ENCODE measurements at regions not wholly inside any gene's neighbourhood (a gene's known extent, or its start where the extent isn't known, plus 50 kb on each side); places are given as distances from the start of the nearest gene placed in this dataset.

- Histone ChIP-seq H3K27ac (no peak overlapping the region), H3K27me3 (ENCODE audit: insufficient read depth in 3 of 3, low read length in 2 of 3) (no peaks in the 10 kb centered on the region), H3K4me3 (no peak overlapping the region), H3K4me1 (no peaks in the 10 kb centered on the region), H3K9me3 (no peaks in the 10 kb centered on the region), H3K36me3 (ENCODE audit: insufficient read depth in 1 of 2, low read depth in 1 of 2) (no peaks in the 10 kb centered on the region)
- ATAC-seq (no peak), DNase-seq (no peak)
- 97% methylated on average over 1 of the region's 1 CpG for WGBS, 3 donors
- intact Hi-C loops (cut with DNase I): no loop called here
- TF ChIP-seq, protein P1, sequence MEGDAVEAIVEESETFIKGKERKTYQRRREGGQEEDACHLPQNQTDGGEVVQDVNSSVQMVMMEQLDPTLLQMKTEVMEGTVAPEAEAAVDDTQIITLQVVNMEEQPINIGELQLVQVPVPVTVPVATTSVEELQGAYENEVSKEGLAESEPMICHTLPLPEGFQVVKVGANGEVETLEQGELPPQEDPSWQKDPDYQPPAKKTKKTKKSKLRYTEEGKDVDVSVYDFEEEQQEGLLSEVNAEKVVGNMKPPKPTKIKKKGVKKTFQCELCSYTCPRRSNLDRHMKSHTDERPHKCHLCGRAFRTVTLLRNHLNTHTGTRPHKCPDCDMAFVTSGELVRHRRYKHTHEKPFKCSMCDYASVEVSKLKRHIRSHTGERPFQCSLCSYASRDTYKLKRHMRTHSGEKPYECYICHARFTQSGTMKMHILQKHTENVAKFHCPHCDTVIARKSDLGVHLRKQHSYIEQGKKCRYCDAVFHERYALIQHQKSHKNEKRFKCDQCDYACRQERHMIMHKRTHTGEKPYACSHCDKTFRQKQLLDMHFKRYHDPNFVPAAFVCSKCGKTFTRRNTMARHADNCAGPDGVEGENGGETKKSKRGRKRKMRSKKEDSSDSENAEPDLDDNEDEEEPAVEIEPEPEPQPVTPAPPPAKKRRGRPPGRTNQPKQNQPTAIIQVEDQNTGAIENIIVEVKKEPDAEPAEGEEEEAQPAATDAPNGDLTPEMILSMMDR (IDR thresholded peaks at IDR 0.05): no peak
Observed at GRCh38 chr2:57576983-57577382, 469.6 kb upstream of the VRK2 start.

GRCh38 chr2:57597940-57598339 lies 448.7 kb upstream of the VRK2 start:
- H3K4me3 ChIP-seq: no peak overlapping the region
- no peaks in the 10 kb centered on the region for H3K36me3 ChIP-seq (ENCODE audit: insufficient read depth in 1 of 2, low read depth in 1 of 2)
- no peaks in the 10 kb centered on the region for H3K9me3 ChIP-seq
- H3K4me1 ChIP-seq: no peaks in the 10 kb centered on the region
- H3K27me3 ChIP-seq (ENCODE audit: insufficient read depth in 3 of 3, low read length in 2 of 3): no peaks in the 10 kb centered on the region
- ATAC-seq (no peak), DNase-seq (no peak)
- TF ChIP-seq, protein P1 (IDR thresholded peaks at IDR 0.05): no peak
- 74 to 82% (median 81%) methylated on average over 1 of the region's 1 CpG for WGBS, 3 donors
- no peak overlapping the region for H3K27ac ChIP-seq
- intact Hi-C loops (cut with DNase I): no loop called here

GRCh38 chr2:57598551-57598950 lies 448.1 kb upstream of the VRK2 start:
- DNase-seq (no peak), ATAC-seq (no peak)
- WGBS, 3 donors: 40 to 42% (median 41%) methylated on average over 4 of the region's 4 CpGs
- no peak overlapping the region for H3K27ac ChIP-seq
- no peaks in the 10 kb centered on the region for H3K9me3 ChIP-seq
- H3K27me3 ChIP-seq (ENCODE audit: insufficient read depth in 3 of 3, low read length in 2 of 3): no peaks in the 10 kb centered on the region
- no peaks in the 10 kb centered on the region for H3K36me3 ChIP-seq (ENCODE audit: insufficient read depth in 1 of 2, low read depth in 1 of 2)
- TF ChIP-seq, protein P1 (IDR thresholded peaks at IDR 0.05): no peak
- intact Hi-C loops (cut with DNase I): no loop called here
- H3K4me1 ChIP-seq: no peaks in the 10 kb centered on the region
- no peak overlapping the region for H3K4me3 ChIP-seq

GRCh38 chr2:57602733-57603132 lies 443.9 kb upstream of the VRK2 start:
- Histone ChIP-seq H3K4me3 (no peak overlapping the region), H3K27me3 (ENCODE audit: insufficient read depth in 3 of 3, low read length in 2 of 3) (no peaks in the 10 kb centered on the region), H3K9me3 (no peaks in the 10 kb centered on the region), H3K27ac (no peak overlapping the region), H3K36me3 (ENCODE audit: insufficient read depth in 1 of 2, low read depth in 1 of 2) (no peaks in the 10 kb centered on the region), H3K4me1 (no peaks in the 10 kb centered on the region)
- TF ChIP-seq, protein P1 (IDR thresholded peaks at IDR 0.05): no peak
- intact Hi-C loops (cut with DNase I): no loop called here
- DNase-seq (no peak), ATAC-seq (no peak)
- 20 to 36% (median 31%) methylated on average over 2 of the region's 2 CpGs for WGBS, 3 donors

DNA sequence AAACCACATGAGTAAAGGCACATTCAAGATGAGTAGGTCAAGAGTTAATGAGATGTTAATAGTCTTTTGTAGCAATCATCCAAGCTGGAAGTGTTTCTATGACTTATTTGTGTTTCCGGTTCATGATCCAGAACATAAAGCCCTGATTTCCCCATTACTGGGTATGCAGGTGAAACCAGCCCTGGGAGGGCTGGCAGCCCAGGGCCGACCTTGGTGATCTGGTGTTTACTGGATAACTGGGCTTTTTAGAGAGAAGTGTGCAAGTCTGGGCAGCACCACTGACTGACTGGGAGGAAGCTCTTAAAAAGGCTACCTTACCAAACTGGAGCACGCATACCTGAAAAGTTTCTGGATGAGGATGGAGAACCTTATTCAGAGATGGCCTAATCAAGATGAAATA lies 431.6 kb upstream of the VRK2 start:
- no peak overlapping the region for H3K4me3 ChIP-seq
- intact Hi-C loops (cut with DNase I): no loop called here
- DNase-seq: no peak
- no peaks in the 10 kb centered on the region for H3K36me3 ChIP-seq (ENCODE audit: insufficient read depth in 1 of 2, low read depth in 1 of 2)
- no peaks in the 10 kb centered on the region for H3K27me3 ChIP-seq (ENCODE audit: insufficient read depth in 3 of 3, low read length in 2 of 3)
- TF ChIP-seq, protein P1 (IDR thresholded peaks at IDR 0.05): no peak
- no peaks in the 10 kb centered on the region for H3K9me3 ChIP-seq
- 71 to 94% (median 87%) methylated on average over 3 of the region's 3 CpGs for WGBS, 3 donors
- no peaks in the 10 kb centered on the region for H3K4me1 ChIP-seq
- H3K27ac ChIP-seq: no peak overlapping the region
- no peak for ATAC-seq
